Smooth muscle cell (in vitro differentiated cells): ENCODE measurements at regions not wholly inside any gene's neighbourhood (a gene's known extent, or its start where the extent isn't known, plus 50 kb on each side); places are given as distances from the start of the nearest gene placed in this dataset.

Experiments
- DNase-seq: peaks from one replicate; lab custom pipeline; 2025; ENCODE audit not compliant: unreplicated experiment; lab: John Stamatoyannopoulos, UW
- H2AFZ ChIP-seq: fragments of 200-600 bp; sonication (generic); 2 replicates; pipeline ENCODE4 v1.6.0; 2016; ENCODE audit warnings: antibody characterized with exemption, low read depth, mild to moderate bottlenecking
- H3F3A ChIP-seq: fragments of 200-600 bp; sonication (generic); 2 replicates; pipeline ENCODE4 v1.6.0; 2017; ENCODE audit warnings: antibody characterized with exemption, low read depth
- H3K27ac ChIP-seq: fragments of 200-600 bp; sonication (generic); 2 replicates; pipeline ENCODE4 v1.5.1; 2016; ENCODE audit warnings: low read depth, mild to moderate bottlenecking
- H3K27me3 ChIP-seq: fragments of 200-600 bp; sonication (generic); 2 replicates; pipeline ENCODE4 v1.6.1; 2016; ENCODE audit warnings: low read depth, mild to moderate bottlenecking
- H3K36me3 ChIP-seq: fragments of 200-600 bp; sonication (generic); 2 replicates; pipeline ENCODE4 v1.5.1; 2016; ENCODE audit warnings: low read depth
- H3K4me1 ChIP-seq: fragments of 200-600 bp; sonication (generic); 2 replicates; pipeline ENCODE4 v1.5.1; 2016; ENCODE audit warnings: low read depth
- H3K4me2 ChIP-seq: fragments of 200-600 bp; sonication (generic); 2 replicates; pipeline ENCODE4 v1.6.0; 2016; ENCODE audit warnings: mild to moderate bottlenecking
- H3K4me3 ChIP-seq: fragments of 200-600 bp; sonication (generic); 2 replicates; pipeline ENCODE4 v1.5.1; 2016; ENCODE audit warnings: mild to moderate bottlenecking
- H3K79me2 ChIP-seq: fragments of 200-600 bp; sonication (generic); 2 replicates; pipeline ENCODE4 v1.6.0; 2016; ENCODE audit warnings: low read depth, mild to moderate bottlenecking
- H3K9ac ChIP-seq: fragments of 200-600 bp; sonication (generic); 2 replicates; pipeline ENCODE4 v1.6.0; 2016; ENCODE audit warnings: low read depth
- H3K9me3 ChIP-seq: fragments of 200-600 bp; sonication (generic); replicated peaks from 2 replicates; pipeline ENCODE4 v1.5.1; 2016; ENCODE audit warnings: low read depth
- H4K20me1 ChIP-seq: fragments of 200-600 bp; sonication (generic); 2 replicates; pipeline ENCODE4 v1.6.0; 2016; ENCODE audit warnings: low read depth
- WGBS: methylation state at CpG from one replicate; pipeline ENCODE4 v1.1.7; 2016; ENCODE audit warnings: low lambda C conversion rate; 5-methylcytosine and 5-hydroxymethylcytosine counted together
- TF ChIP-seq, protein P1 (sequence below): fragments of 200-600 bp; sonication (generic); IDR thresholded peaks from 2 replicates; pipeline ENCODE4 v1.5.1; 2017; ENCODE audit warnings: borderline replicate concordance, mild to moderate bottlenecking, antibody characterized with exemption; ENCODE audit not compliant: insufficient read depth, poor library complexity, severe bottlenecking

DNA sequence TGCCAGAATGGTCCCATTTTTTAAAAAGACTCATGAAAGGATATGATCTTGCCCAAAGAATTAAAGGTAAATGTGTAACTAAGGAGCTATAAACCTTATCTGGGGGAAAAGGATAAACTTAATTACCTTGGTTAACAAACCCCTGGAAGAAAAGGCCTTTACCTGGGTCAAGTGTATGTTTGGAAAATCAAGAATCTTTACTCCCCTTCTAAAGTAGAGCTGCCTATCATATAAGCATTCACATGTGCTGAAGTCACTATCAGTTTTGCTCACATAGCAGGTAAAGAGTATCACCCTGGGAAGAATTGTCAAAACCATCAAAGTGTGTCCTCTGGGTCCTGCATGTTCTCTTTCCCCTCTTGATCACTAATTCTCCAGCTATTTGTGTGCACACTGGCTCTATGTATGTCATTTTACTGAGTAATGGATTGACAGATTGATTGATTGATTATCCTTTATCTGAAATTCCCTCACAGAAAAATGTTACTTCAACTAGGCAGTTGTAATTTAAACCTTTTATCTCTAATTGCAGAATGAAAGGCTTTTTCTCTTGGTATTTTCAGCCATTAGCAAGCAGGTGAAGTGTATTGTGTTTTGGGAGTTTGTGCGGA lies 199.4 kb downstream of the NOL4 start:
- Histone ChIP-seq H3K27ac (no peak overlapping the region), H3K36me3 (no peaks in the 10 kb centered on the region), H3K9me3 (no peaks in the 10 kb centered on the region), H3F3A (no peaks in the 10 kb centered on the region), H3K4me1 (no peaks in the 10 kb centered on the region), H3K4me3 (no peak overlapping the region), H4K20me1 (no peaks in the 10 kb centered on the region), H3K27me3 (no peaks in the 10 kb centered on the region), H3K79me2 (no peaks in the 10 kb centered on the region), H3K4me2 (no peak overlapping the region), H2AFZ (no peak overlapping the region), H3K9ac (no peak overlapping the region)
- TF ChIP-seq, protein P1, sequence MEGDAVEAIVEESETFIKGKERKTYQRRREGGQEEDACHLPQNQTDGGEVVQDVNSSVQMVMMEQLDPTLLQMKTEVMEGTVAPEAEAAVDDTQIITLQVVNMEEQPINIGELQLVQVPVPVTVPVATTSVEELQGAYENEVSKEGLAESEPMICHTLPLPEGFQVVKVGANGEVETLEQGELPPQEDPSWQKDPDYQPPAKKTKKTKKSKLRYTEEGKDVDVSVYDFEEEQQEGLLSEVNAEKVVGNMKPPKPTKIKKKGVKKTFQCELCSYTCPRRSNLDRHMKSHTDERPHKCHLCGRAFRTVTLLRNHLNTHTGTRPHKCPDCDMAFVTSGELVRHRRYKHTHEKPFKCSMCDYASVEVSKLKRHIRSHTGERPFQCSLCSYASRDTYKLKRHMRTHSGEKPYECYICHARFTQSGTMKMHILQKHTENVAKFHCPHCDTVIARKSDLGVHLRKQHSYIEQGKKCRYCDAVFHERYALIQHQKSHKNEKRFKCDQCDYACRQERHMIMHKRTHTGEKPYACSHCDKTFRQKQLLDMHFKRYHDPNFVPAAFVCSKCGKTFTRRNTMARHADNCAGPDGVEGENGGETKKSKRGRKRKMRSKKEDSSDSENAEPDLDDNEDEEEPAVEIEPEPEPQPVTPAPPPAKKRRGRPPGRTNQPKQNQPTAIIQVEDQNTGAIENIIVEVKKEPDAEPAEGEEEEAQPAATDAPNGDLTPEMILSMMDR = no peak
- DNase-seq = no peak
- WGBS = 90% methylated on average over 1 of the region's 1 CpG

- DNase-seq = no peak
- 52% methylated on average over 4 of the region's 4 CpGs for WGBS
These were observed 201.2 kb downstream of the NOL4 start for GRCh38 chr18:34023471-34023870.

GRCh38 chr18:34018336-34018735 lies 206.4 kb downstream of the NOL4 start:
- Histone ChIP-seq H2AFZ (no peak overlapping the region), H3K79me2 (no peaks in the 10 kb centered on the region), H3K4me3 (no peak overlapping the region), H3K9ac (no peak overlapping the region), H3K4me2 (no peak overlapping the region), H3K27me3 (no peaks in the 10 kb centered on the region), H3K27ac (no peak overlapping the region), H3K4me1 (no peaks in the 10 kb centered on the region), H4K20me1 (no peaks in the 10 kb centered on the region), H3F3A (no peaks in the 10 kb centered on the region), H3K9me3 (no peaks in the 10 kb centered on the region), H3K36me3 (no peaks in the 10 kb centered on the region)
- WGBS = 68% methylated on average over 1 of the region's 1 CpG
- TF ChIP-seq, protein P1 = no peak
- no peak for DNase-seq

More at GRCh38 chr18:34023471-34023870, 201.2 kb downstream of the NOL4 start:
- TF ChIP-seq, protein P1 = no peak
- Histone ChIP-seq H3K27me3 (no peaks in the 10 kb centered on the region), H3K4me1 (no peaks in the 10 kb centered on the region), H2AFZ (peak overlapping the region; percentile 21), H3K79me2 (no peaks in the 10 kb centered on the region), H4K20me1 (no peaks in the 10 kb centered on the region), H3K9me3 (no peaks in the 10 kb centered on the region), H3F3A (no peaks in the 10 kb centered on the region), H3K4me3 (no peak overlapping the region), H3K9ac (no peak overlapping the region), H3K36me3 (no peaks in the 10 kb centered on the region), H3K4me2 (no peak overlapping the region), H3K27ac (no peak overlapping the region)

DNA sequence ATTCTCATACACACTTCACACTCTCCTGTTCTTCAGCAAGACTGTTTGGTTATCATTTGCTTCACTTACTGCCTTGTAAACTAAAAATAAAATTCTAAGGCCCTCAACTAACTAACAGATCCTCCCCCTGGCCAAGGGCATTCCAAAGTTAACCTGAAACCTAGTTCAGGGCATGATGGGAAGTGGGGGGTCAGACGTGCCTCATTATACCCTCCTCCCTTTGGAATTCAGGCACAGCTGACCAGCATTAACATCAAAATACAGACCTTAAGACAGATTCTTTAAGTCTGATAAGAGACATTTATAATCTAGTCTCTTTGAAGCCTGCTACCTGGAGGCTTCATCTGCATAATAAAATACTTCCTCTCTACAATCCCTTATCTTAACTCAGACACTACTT lies 221.0 kb downstream of the NOL4 start:
- Histone ChIP-seq H3K4me1 (no peaks in the 10 kb centered on the region), H3K4me3 (no peak overlapping the region), H3K36me3 (no peaks in the 10 kb centered on the region), H3K9ac (no peak overlapping the region), H3K27me3 (no peaks in the 10 kb centered on the region), H3K4me2 (no peak overlapping the region), H2AFZ (no peak overlapping the region), H3F3A (no peaks in the 10 kb centered on the region), H3K79me2 (no peaks in the 10 kb centered on the region), H4K20me1 (no peaks in the 10 kb centered on the region), H3K27ac (no peak overlapping the region), H3K9me3 (no peaks in the 10 kb centered on the region)
- no peak for DNase-seq
- TF ChIP-seq, protein P1 = no peak
- WGBS = 23% methylated on average over 1 of the region's 1 CpG
